ENCODE measurements at regions not wholly inside any gene's neighbourhood (a gene's known extent, or its start where the extent isn't known, plus 50 kb on each side); places are given as distances from the start of the nearest gene placed in this dataset.

DNA sequence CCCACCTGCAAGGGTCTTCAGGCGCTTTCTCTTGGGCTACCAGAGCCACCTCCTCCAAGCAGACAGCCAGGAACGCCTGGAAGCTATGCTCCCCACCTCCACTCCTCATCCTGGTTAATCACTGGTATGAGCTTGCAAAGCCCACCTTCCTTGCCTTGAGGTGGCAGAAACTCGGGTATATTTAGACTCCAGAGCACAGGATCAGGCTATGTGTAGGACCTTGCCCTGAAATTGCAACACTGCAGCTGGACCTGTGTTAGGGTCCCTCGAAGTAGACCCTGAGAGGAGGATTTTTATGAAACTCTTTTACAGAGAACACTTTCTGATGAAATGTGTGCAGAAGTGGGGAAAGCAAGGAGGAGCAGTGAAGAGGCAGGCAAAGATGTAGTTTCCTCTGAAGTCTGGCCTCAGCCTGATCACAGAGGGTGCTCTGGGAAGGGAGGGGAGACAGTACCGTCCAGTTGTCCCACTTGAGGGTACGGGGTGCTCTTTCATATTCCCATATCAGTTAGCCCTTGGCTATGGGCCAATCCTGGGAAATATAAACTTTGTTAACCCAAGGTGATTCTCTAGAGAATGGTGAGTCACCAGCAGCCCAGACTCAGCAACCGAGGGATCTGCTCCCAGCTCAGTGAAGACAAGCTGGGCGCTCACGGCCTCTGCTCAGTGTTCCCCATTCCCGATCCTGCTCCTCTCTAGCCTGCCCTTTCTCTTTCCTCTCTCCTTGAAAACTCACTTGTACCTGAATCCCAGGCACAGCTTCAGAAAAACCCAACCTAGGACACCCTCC is 157.9 kb downstream of the UQCRFS1 start:
- Histone ChIP-seq H3K36me3 (no peaks in the 10 kb centered on the region), H3K27ac (no peak overlapping the region), H3K9me3 (no peaks in the 10 kb centered on the region), H3K27me3 (no peaks in the 10 kb centered on the region), H3K4me1 (no peaks in the 10 kb centered on the region), H3K4me3 (no peak overlapping the region)
- intact Hi-C loops (cut with DNase I) = no loop called here
- TF ChIP-seq, protein P1, sequence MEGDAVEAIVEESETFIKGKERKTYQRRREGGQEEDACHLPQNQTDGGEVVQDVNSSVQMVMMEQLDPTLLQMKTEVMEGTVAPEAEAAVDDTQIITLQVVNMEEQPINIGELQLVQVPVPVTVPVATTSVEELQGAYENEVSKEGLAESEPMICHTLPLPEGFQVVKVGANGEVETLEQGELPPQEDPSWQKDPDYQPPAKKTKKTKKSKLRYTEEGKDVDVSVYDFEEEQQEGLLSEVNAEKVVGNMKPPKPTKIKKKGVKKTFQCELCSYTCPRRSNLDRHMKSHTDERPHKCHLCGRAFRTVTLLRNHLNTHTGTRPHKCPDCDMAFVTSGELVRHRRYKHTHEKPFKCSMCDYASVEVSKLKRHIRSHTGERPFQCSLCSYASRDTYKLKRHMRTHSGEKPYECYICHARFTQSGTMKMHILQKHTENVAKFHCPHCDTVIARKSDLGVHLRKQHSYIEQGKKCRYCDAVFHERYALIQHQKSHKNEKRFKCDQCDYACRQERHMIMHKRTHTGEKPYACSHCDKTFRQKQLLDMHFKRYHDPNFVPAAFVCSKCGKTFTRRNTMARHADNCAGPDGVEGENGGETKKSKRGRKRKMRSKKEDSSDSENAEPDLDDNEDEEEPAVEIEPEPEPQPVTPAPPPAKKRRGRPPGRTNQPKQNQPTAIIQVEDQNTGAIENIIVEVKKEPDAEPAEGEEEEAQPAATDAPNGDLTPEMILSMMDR (IDR thresholded peaks at IDR 0.05) = no peak
- no peak for ATAC-seq
- no peak for DNase-seq

DNA sequence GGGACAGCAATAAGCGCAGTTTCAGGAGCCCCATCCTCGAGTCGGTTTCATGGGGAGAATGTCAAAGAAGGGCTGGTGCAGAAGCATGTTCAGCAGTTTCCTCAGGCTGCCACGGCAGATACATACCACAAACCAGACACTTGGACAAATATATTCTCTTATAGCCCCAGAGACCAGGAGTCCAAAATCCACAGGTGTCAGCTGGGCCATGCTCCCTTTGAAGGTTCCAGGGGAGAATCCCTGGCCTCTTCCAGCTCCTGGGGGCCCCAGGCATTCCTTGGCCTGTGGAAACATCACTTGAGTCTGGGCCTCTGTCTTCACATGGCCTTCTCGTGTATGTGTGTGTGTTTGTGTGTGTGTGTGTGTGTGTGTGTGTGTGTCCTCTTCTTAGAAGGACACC is 164.1 kb downstream of the UQCRFS1 start:
- H3K4me1 ChIP-seq = no peaks in the 10 kb centered on the region
- H3K36me3 ChIP-seq = no peaks in the 10 kb centered on the region
- ATAC-seq (no peak), DNase-seq (no peak)
- H3K9me3 ChIP-seq = no peaks in the 10 kb centered on the region
- intact Hi-C loops (cut with DNase I) = no loop called here
- H3K27ac ChIP-seq = no peak overlapping the region
- TF ChIP-seq, protein P1 (IDR thresholded peaks at IDR 0.05) = no peak
- no peak overlapping the region for H3K4me3 ChIP-seq
- H3K27me3 ChIP-seq = no peaks in the 10 kb centered on the region

DNA sequence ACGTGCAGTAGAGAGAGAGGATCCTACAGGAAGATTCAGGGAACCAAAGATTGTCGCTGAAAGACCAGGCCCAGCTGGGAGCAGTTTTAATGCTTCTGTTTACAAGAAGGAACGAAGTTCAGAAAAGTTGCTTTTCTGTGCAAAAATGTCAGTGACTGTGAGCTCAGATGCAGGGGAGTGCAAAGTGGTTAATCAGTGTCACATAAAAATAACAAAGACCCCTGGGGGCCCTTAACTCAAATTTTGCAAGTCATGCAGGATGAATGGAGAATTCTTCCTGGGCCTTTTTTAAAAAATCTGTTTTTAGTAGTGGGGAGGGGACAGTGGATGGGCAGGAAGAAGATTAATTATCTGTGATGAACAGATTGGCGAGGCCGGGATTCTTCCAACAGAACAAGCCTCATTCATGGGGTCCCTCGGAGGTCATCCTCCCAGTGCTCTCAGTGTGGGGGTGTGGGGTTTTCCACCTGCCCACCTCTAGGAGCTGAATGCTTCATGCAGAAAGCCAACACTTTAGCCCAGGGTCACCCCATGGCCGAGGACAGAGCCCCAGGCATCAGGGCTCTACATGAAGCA is 167.2 kb downstream of the UQCRFS1 start:
- Histone ChIP-seq H3K4me1 (no peaks in the 10 kb centered on the region), H3K27ac (no peak overlapping the region), H3K36me3 (no peaks in the 10 kb centered on the region), H3K9me3 (no peaks in the 10 kb centered on the region), H3K4me3 (no peak overlapping the region), H3K27me3 (no peaks in the 10 kb centered on the region)
- intact Hi-C loops (cut with DNase I) = no loop called here
- DNase-seq = no peak
- TF ChIP-seq, protein P1 (IDR thresholded peaks at IDR 0.05) = no peak
- no peak for ATAC-seq

DNA sequence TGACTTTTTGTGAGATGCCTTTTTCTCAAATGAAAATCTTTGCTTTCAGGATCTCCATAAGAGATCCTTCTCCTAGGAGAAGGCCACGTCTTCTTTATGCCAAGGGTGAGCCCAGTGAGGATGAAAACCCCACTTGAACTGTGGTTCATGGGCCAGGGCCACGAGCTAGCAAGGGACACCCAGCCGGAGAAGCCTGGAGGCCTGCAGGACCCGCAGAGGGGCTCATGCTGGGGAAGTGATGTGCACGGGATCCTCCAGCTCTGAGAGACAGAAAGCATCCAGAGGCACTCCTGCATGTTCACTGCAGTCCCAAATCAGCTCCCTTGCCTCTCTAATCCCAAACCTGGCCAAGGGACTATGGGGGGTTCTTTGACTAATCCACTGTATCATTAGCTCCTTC is 168.9 kb downstream of the UQCRFS1 start:
- no peaks in the 10 kb centered on the region for H3K27me3 ChIP-seq
- intact Hi-C loops (cut with DNase I) = no loop called here
- no peaks in the 10 kb centered on the region for H3K4me1 ChIP-seq
- ATAC-seq = no peak
- no peak for DNase-seq
- TF ChIP-seq, protein P1 (IDR thresholded peaks at IDR 0.05) = no peak
- no peaks in the 10 kb centered on the region for H3K36me3 ChIP-seq
- no peak overlapping the region for H3K4me3 ChIP-seq
- no peak overlapping the region for H3K27ac ChIP-seq
- H3K9me3 ChIP-seq = no peaks in the 10 kb centered on the region

DNA sequence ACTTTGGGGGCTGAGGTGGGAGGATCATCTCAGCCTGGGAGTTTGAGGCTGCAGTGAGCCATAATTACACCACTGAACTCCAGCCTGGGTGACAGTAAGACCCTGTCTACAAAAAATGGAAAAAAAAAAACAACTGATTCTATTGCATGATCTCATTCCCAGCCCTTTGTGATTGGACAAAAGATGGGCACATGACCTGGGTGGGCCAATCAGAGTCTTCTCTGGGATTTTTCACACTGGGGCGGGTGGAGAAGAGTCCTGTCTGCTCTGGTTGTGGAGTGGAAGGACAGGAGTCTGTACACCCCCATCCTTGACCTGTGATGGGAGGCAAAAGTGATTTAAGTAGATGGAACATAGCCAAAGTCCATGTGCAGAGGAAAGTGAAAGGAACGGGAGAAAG is 170.5 kb downstream of the UQCRFS1 start:
- DNase-seq (no peak), ATAC-seq (no peak)
- no peaks in the 10 kb centered on the region for H3K9me3 ChIP-seq
- intact Hi-C loops (cut with DNase I) = no loop called here
- H3K4me3 ChIP-seq = no peak overlapping the region
- no peaks in the 10 kb centered on the region for H3K4me1 ChIP-seq
- no peaks in the 10 kb centered on the region for H3K36me3 ChIP-seq
- TF ChIP-seq, protein P1 (IDR thresholded peaks at IDR 0.05) = no peak
- H3K27ac ChIP-seq = no peak overlapping the region
- no peaks in the 10 kb centered on the region for H3K27me3 ChIP-seq

Data from upper lobe of right lung (tissue), 1 donor.